ENCODE measurements at regions not wholly inside any gene's neighbourhood (a gene's known extent, or its start where the extent isn't known, plus 50 kb on each side); places are given as distances from the start of the nearest gene placed in this dataset.

DNA sequence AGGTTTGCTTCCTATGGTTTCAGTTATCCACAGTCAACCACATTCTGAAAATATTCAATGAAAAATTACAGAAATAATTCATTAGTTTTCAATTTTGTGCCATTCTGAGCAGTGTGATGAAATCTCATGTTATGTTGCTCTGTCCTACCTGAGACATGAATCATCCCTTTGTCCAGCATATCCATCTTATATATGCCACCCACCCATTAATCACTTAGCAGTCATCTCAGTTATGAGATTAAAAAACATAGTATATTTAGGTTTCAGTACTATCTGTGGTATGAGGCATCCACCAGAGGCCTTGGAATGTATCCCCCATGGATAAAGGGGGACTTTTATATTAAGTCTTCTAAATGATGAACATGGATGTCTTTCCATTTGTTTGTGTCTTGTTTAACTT, 64.7 kb upstream of the PROK2 start:
- DNase-seq (ENCODE audit: low read depth in 1 of 2, low spot score in 1 of 2), result no peak

DNA sequence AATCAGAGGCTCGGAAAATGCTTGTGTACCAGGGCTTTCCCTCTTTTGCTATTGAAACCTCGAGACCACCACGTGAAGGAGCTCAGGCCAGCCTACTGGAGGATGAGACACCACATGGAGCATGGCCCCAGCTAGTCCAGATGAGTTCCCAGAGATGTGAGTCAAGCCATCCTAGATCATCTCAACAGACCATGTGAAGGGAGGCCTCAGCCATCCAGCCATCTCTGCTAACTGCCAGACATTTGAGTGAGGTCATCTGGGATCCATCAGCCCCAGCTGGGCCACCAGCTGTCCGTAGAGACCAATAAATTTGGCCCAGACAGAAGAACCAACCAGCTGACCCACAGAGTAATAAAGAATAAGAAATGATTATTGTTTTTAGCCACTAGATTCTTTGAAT, 62.8 kb upstream of the PROK2 start:
- DNase-seq (ENCODE audit: low read depth in 1 of 2, low spot score in 1 of 2), result no peak

DNA sequence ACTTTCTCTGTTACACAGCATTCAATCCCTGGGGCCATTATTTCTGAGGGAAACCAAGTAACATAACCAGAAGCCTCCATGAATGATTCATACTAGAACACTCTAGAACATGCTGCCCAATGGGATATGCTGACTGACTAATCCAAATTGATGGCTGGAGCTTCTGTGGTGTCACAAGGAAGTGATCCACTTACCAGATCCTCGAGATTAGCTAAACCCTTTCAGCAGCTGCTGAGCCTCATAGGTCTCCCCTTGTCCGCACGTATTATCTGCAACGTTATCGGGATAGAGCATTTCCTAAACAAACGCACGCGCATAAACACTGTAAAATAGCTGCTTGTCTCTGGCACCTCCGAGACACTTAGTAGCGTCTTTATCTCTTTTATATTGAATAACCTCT, 61.2 kb upstream of the PROK2 start:
- no peak for DNase-seq (ENCODE audit: low read depth in 1 of 2, low spot score in 1 of 2)

DNA sequence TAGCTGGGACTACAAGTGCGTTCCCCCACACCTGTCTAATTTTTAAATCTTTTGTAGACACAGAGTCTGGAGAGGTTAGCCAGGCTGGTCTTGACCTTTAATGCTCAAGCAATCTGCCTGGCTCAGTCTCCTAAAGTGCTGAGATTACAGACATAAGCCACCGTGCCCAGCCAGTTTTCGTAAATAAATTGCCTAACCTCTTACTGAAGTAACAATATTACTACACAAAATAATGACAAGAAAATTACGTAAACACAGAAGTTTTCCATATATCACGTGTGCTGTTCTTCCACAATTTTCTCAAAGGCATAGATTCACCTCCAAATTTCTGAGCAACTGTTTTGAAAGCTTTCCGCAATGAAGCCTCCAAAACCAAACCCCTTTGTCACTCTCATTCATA, 58.1 kb upstream of the PROK2 start:
- DNase-seq (ENCODE audit: low read depth in 1 of 2, low spot score in 1 of 2), result no peak

DNA sequence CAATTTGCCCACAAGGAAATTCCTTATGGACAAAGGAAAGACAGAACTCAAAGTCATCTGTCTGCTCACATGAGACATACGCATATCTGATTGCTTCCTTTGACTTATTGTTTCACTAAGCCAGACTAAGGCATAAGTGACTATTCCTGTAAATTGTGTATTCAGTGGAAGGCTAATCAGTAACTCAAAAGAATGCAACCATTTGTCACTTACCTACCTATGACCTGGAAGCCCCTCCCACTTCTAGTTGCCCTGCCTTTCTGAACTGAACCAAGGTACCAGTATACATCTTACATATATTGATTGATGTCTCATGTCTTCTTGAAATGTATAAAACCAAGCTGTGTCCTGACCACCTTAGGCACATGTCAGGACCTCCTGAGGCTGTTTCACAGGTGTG, 53.5 kb upstream of the PROK2 start:
- DNase-seq (ENCODE audit: low read depth in 1 of 2, low spot score in 1 of 2), result no peak
